ENCODE measurements at regions not wholly inside any gene's neighbourhood (a gene's known extent, or its start where the extent isn't known, plus 50 kb on each side); places are given as distances from the start of the nearest gene placed in this dataset.

DNA sequence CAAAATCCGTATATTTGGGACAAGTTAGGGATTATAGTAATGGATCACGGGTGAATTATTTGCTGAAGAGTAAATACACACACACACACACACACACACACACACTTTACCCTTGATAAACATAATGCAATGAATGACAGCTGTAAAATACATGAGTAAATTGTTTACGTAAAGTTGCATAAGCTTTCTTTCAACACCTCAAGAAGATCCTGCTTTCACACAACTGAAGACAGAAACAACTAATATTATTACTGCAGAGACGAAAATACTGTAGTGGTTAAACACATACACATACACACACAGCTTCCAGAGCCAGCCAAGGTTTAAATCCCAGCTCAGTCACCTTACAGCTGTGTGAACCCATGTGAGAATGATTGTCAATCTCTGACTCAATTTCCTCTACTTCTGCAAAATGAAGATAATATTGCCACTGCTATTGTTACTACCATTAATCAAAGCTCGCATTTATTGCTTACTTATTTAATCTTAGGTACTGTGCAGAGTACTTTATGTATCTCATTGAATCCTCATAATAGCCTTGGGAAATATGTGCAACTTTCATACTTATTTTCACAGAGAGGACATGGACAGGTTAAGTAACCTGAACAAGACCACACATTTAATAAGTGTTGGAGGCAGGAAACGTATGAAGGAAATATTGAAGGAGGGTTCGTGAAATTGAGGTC, 50.6 kb upstream of the DOK6 start:
- DNase-seq = no peak

Data from NCI-H1436 (cell line).